SU-DHL-6 (cell line): ENCODE measurements at regions not wholly inside any gene's neighbourhood (a gene's known extent, or its start where the extent isn't known, plus 50 kb on each side); places are given as distances from the start of the nearest gene placed in this dataset.

Experiments
- H2AFZ ChIP-seq: fragments of 200-600 bp; sonication (generic); 2 replicates; pipeline ENCODE4 v1.6.1; 2014; ENCODE audit warnings: low read depth, mild to moderate bottlenecking, moderate library complexity, mixed read lengths, antibody characterized with exemption, low read length; ENCODE audit not compliant: severe bottlenecking
- H3F3A ChIP-seq: fragments of 200-600 bp; shearing (Covaris generic); 2 replicates; pipeline ENCODE4 v1.6.0; 2016; ENCODE audit warnings: antibody characterized with exemption, mild to moderate bottlenecking; ENCODE audit not compliant: insufficient read depth
- H3K27ac ChIP-seq: fragments of 200-600 bp; sonication (generic); 2 replicates; pipeline ENCODE4 v1.5.1; 2016; ENCODE audit warnings: low read depth, mild to moderate bottlenecking, low read length, moderate library complexity, mixed read lengths
- H3K27me3 ChIP-seq: fragments of 200-600 bp; sonication (generic), shearing (Covaris generic); 2 replicates; pipeline ENCODE4 v1.6.0; 2014; ENCODE audit warnings: mild to moderate bottlenecking, low read length
- H3K36me3 ChIP-seq: fragments of 200-600 bp; sonication (generic); 2 replicates; pipeline ENCODE4 v1.6.1; 2014; ENCODE audit warnings: mild to moderate bottlenecking, low read length, mixed read lengths
- H3K4me2 ChIP-seq: fragments of 300-600, 200-600 bp; shearing (Covaris generic), sonication (generic); 2 replicates; pipeline ENCODE4 v1.6.0; 2014; ENCODE audit warnings: low read length, low read depth, mild to moderate bottlenecking; ENCODE audit not compliant: poor library complexity, severe bottlenecking
- H3K4me3 ChIP-seq: fragments of 200-600 bp; sonication (generic); 2 replicates; pipeline ENCODE4 v1.5.1; 2014; ENCODE audit warnings: antibody characterized with exemption, low read length, mild to moderate bottlenecking, mixed read lengths; ENCODE audit not compliant: insufficient read depth, poor library complexity, severe bottlenecking
- H3K79me2 ChIP-seq: fragments of 200-600 bp; sonication (generic); 2 replicates; pipeline ENCODE4 v1.6.1; 2014; ENCODE audit warnings: mild to moderate bottlenecking, low read length, moderate library complexity; ENCODE audit not compliant: insufficient read depth
- H3K9ac ChIP-seq: fragments of 200-600 bp; sonication (generic); 2 replicates; pipeline ENCODE4 v1.7.0; 2014; ENCODE audit warnings: mild to moderate bottlenecking, low read length
- H3K9me2 ChIP-seq: fragments of 200-600 bp; sonication (generic); replicated peaks from 2 replicates; pipeline ENCODE4 v1.6.1; 2014; ENCODE audit warnings: low read length; ENCODE audit not compliant: insufficient read depth
- H3K9me3 ChIP-seq: fragments of 200-600 bp; sonication (generic); 2 replicates; pipeline ENCODE4 v1.6.1; 2014; ENCODE audit warnings: low read length, mixed read lengths; ENCODE audit not compliant: insufficient read depth
- H4K20me1 ChIP-seq: fragments of 200-600 bp; sonication (generic); 2 replicates; pipeline ENCODE4 v1.6.1; 2014; ENCODE audit warnings: low read depth, mild to moderate bottlenecking, antibody characterized with exemption, low read length, moderate library complexity, mixed read lengths
- EZH2phosphoT487 ChIP-seq: fragments of 200-600 bp; sonication (generic), shearing (Covaris generic); conservative IDR thresholded peaks from 2 replicates; pipeline ENCODE4 v1.6.1; 2018; ENCODE audit warnings: mild to moderate bottlenecking, antibody characterized with exemption, low read length, moderate library complexity, mixed read lengths
- TF ChIP-seq, protein P1 (sequence below): fragments of 200-600 bp; sonication (generic); IDR thresholded peaks from one replicate; pipeline ENCODE4 v1.5.1; 2017; ENCODE audit warnings: antibody characterized with exemption, mild to moderate bottlenecking, low read length, moderate library complexity; ENCODE audit not compliant: insufficient read depth, poor library complexity, severe bottlenecking

DNA sequence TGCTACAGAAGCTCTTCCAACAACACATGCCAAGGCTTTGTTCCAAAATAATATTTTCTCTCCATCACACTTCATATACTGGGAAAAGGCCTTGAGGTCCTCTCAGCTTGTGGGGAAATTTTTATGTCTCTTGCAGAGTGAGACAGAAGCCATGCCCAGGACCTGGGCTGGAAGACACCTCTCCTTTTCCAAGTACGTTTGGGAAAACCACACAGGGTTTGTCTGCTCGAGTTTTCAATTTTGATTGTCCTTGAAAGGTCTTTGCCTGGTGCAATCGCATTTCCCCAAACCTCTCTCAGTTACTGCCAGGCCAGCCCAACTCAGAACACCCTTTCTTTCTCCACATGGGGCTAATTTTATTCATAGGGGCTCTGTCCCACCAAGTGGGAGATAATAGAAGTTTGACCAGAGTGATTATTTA is 272.2 kb downstream of the OSR1 start:
- TF ChIP-seq EZH2phosphoT487 = no peak
- Histone ChIP-seq H3K36me3 (no peaks in the 10 kb centered on the region), H3K79me2 (no peaks in the 10 kb centered on the region), H3F3A (no peaks in the 10 kb centered on the region), H3K4me2 (no peak overlapping the region), H3K27me3 (no peaks in the 10 kb centered on the region), H4K20me1 (no peaks in the 10 kb centered on the region), H3K9me3 (no peaks in the 10 kb centered on the region), H3K9ac (no peak overlapping the region), H3K4me3 (no peak overlapping the region), H3K27ac (no peak overlapping the region), H3K9me2 (no peaks in the 10 kb centered on the region), H2AFZ (no peak overlapping the region)

DNA sequence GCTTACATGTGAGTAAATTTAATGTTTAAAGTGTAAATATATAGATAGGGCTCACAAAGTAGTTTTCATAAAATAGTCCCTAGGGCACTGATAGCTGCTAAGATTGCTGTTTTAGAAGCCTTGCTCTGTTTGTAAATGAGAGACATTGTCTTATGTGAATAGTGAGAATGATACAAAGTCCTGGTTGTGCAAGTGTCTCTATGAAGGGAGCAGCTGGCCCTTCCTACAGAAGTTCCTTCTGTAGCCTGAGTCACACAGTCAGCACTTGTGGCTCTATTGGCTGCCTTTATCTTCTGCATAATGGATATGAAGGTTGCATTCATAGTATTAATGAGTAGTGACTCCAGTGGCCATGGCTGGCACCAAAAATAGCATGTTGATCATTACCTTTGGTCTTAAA is 279.7 kb downstream of the OSR1 start:
- H3K9me2 ChIP-seq = no peaks in the 10 kb centered on the region
- no peak overlapping the region for H3K27ac ChIP-seq
- no peaks in the 10 kb centered on the region for H3K9me3 ChIP-seq
- H4K20me1 ChIP-seq = no peaks in the 10 kb centered on the region
- H3K9ac ChIP-seq = no peak overlapping the region
- TF ChIP-seq EZH2phosphoT487 = no peak
- TF ChIP-seq, protein P1, sequence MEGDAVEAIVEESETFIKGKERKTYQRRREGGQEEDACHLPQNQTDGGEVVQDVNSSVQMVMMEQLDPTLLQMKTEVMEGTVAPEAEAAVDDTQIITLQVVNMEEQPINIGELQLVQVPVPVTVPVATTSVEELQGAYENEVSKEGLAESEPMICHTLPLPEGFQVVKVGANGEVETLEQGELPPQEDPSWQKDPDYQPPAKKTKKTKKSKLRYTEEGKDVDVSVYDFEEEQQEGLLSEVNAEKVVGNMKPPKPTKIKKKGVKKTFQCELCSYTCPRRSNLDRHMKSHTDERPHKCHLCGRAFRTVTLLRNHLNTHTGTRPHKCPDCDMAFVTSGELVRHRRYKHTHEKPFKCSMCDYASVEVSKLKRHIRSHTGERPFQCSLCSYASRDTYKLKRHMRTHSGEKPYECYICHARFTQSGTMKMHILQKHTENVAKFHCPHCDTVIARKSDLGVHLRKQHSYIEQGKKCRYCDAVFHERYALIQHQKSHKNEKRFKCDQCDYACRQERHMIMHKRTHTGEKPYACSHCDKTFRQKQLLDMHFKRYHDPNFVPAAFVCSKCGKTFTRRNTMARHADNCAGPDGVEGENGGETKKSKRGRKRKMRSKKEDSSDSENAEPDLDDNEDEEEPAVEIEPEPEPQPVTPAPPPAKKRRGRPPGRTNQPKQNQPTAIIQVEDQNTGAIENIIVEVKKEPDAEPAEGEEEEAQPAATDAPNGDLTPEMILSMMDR = no peak
- H3K36me3 ChIP-seq = no peaks in the 10 kb centered on the region
- no peak overlapping the region for H3K4me3 ChIP-seq
- no peaks in the 10 kb centered on the region for H3K79me2 ChIP-seq
- no peak overlapping the region for H2AFZ ChIP-seq
- no peaks in the 10 kb centered on the region for H3F3A ChIP-seq
- H3K4me2 ChIP-seq = no peak overlapping the region
- H3K27me3 ChIP-seq = no peaks in the 10 kb centered on the region

DNA sequence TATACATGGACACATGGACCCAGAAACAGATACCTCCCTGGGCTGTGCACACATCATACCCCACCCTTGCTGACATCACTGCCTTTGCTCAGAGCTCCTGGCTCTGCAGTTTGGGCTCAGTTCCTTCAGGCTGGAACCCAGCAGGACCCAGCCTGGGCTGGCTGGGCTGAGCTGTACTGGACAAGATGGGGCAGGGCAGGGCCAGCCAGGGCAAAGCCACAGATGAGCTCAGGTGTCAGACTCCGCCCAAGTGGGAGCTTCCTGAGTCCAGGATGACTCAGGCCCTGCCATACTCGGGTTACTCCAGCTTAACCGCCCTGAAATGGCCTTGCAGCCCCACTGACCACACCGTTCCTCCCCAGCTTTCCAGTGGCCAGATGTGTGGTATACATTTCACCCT is 284.9 kb downstream of the OSR1 start:
- H3K79me2 ChIP-seq = no peaks in the 10 kb centered on the region
- TF ChIP-seq, protein P1 = no peak
- TF ChIP-seq EZH2phosphoT487 = no peak
- no peak overlapping the region for H3K4me2 ChIP-seq
- no peaks in the 10 kb centered on the region for H4K20me1 ChIP-seq
- H3K4me3 ChIP-seq = no peak overlapping the region
- no peaks in the 10 kb centered on the region for H3K27me3 ChIP-seq
- no peaks in the 10 kb centered on the region for H3K36me3 ChIP-seq
- no peak overlapping the region for H3K27ac ChIP-seq
- H3F3A ChIP-seq = no peaks in the 10 kb centered on the region
- H3K9me2 ChIP-seq = no peaks in the 10 kb centered on the region
- H3K9ac ChIP-seq = no peak overlapping the region
- H2AFZ ChIP-seq = no peak overlapping the region
- no peaks in the 10 kb centered on the region for H3K9me3 ChIP-seq

DNA sequence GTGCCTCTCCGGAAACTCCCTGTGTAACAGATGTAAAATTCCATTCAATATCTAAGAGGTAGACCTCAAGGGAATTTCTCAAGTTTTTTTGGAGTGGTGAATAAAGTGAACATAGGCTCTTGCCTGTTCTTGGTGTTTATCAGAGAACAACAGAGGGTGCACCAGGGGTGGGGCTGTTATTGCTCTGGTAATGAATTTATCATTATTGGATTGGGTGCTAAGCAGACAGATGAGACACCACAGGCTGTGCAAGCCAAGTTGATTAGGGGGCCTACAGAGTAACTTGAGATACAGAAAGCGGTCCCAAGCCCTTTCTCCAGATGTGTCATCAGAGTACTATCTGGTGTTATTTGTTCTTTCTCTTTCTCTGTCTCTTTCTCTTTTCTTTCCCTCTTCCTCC is 286.3 kb downstream of the OSR1 start:
- Histone ChIP-seq H3K36me3 (no peaks in the 10 kb centered on the region), H3F3A (no peaks in the 10 kb centered on the region), H4K20me1 (no peaks in the 10 kb centered on the region), H3K27ac (no peak overlapping the region), H3K27me3 (no peaks in the 10 kb centered on the region), H3K79me2 (no peaks in the 10 kb centered on the region), H3K9me3 (no peaks in the 10 kb centered on the region), H3K9me2 (no peaks in the 10 kb centered on the region), H3K4me2 (no peak overlapping the region), H2AFZ (no peak overlapping the region), H3K9ac (no peak overlapping the region), H3K4me3 (no peak overlapping the region)
- TF ChIP-seq, protein P1 = no peak
- no peak for TF ChIP-seq EZH2phosphoT487
